HG03196 (cell line): ENCODE measurements at regions not wholly inside any gene's neighbourhood (a gene's known extent, or its start where the extent isn't known, plus 50 kb on each side); places are given as distances from the start of the nearest gene placed in this dataset.
"Not testable (repeated sequence)": the region's sequence is repeated elsewhere in the genome, so short reads cannot be mapped to it uniquely, and the experiment has no call there.

Source experiments
- ATAC-seq: cut with Tn5 transposase; IDR thresholded peaks from one replicate; pipeline ENCODE4 v1.9.1; 2021; ENCODE audit not compliant: unreplicated experiment

DNA sequence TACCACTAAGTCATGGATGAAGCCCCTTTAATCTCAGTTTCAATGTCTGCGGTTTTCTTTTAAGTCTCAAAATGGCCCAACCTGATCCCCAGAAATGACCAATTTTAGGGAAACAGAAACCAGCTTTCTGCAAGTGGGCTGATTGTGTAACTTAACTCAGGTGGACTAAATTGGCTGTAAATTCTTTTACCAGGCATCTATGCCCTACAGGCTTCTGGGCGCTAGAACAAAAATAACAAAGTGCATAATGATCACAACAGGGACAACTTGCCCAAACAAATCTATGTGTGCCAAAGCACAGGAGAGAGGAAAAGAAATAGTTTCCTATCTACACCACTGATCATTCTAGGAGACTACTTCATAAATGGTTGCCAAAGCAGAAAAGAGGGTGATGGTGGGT lies 112.3 kb upstream of the SETBP1 start:
- ATAC-seq, result no peak

GRCh38 chr18:44568986-44569385 lies 111.7 kb upstream of the SETBP1 start:
- no peak for ATAC-seq

- ATAC-seq, result no peak
Observed at GRCh38 chr18:44569391-44570055, 111.2 kb upstream of the SETBP1 start.

DNA sequence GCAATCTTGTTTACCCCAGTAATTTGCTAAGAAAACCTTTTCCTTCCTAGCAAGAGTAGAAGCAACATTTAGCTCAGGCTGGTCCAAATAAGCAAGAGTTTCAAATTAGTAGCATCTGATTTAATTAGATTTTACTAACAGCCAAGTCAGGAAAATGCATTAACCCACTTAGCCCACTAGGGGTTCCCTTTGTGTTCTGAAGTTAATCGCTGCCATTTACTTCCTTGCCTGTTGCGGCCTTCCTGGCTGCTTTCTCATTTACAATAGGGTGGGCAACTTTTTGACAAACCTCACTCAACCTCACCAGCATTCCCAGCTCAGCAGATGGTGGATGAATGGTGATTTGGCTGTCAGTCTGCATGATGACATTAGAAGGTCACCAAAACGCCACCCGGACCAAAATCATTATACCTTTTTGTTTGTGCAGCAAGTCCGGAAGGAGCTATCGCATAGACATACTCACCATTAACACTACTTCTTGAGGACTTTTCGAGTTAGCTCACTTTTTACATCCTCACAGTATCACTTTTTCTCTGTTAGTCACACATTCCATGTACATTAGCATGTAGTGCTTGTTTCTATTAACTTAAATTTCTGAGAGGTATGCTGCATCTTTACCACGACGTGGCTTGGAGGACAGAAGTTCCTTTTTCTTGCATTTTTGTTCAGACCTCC lies 101.5 kb upstream of the SETBP1 start:
- no peak for ATAC-seq

DNA sequence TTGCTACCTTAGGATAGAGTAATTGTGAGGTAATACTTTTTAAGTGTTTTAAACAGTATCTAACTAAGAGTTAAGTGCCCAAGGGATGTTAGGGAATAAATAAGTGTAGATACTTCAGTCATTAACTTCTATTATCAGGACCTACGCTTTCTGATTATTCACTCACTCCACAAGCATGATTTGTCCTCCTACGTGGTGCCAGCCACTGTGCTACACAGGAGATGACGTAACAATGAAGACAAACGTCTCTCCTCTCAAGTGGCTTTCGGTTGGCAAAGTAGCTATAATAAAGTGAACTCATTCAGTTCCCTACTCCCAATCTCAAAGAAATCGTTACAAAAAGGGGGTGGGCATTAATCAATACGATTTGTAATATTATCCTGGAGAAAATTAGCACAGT lies 100.9 kb upstream of the SETBP1 start:
- no peak for ATAC-seq

DNA sequence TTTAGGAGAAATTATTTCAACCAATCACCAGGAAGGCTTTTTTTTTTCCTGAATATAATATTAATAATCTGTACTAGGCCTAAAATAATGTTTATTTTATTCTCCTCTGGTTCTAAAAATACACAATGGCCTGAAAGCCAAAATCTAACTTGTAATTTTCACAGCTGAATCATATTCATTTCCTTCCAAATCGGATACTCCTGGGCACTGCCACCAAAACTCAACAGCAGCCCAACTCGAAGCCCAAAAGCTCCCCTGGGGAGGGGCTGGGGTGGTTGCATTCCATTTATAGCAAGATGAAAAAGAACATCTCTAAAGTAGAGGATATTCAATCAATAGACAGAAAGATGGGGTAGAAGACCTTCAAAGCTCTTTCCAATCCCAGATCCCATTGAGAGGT lies 100.5 kb upstream of the SETBP1 start:
- ATAC-seq, result no peak

DNA sequence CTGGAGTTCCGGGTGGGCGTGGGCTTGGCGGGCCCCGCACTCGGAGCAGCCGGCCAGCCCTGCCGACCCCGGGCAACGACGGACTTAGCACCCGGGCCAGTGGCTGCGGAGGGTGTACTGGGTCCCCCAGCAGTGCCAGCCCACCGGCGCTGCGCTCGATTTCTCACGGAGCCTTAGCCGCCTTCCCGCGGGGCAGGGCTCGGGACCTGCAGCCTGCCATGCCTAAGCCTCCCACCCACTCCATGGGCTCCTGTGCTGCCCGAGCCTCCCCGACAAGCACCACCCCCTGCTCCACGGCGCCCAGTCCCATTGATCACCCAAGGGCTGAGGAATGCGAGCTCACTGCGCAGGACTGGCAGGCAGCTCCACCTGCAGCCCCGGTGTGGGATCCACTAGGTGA lies 99.9 kb upstream of the SETBP1 start:
- not testable (repeated sequence) for ATAC-seq

- ATAC-seq, result no peak
Observed at GRCh38 chr18:44582456-44582855, 98.2 kb upstream of the SETBP1 start.

DNA sequence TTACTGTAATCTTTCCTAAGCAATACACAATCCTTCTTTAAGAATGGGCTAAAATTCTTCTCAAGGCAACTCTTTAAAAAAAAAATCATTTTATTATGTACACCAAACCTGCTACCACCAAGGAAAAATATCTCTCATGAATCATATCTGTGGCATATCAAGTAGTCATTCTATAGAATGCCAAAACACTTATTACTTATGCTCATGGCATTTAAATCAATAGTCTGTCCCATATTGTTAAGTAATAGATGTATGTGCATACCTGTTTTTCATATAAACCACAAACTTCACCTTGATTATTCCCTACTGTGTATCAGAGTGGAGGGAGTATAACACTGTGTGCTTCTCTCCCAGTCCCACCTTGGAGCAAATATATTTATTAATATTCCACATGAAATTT lies 95.8 kb upstream of the SETBP1 start:
- ATAC-seq, result no peak

DNA sequence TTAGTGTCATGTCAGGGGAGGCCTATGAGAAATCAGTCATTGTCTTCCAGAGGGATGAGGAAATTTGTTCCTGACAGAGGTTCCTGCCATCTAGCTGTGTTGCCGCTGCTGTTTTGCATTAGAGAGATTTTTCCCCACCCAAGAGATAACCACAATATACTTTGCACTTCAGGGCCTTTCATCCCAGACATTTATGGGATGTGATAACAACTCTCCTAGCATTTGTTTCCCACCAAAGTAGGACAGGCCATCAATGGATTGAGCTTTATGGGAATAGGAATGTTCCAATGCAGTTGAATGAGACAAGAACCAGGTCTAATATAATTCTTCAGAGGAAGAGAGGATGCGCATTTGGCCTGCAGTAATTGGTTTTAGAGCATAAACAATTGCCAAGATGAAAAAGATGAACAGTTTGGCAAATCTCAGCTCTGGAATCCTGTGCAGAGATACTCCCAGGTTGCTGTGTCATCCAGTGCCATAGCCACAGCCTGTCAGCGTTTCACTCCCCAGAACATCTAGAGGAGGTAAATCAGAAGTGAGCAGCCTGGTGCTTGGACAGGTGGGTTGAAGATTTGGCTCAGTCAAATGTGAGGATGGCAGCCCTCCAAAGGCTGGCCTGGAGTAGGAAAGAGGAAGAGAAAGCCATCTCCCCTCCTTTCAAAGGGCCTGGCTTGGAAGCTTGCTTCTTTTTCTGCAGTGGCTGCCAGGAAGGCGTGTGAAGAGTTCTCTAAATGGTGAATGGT lies 93.7 kb upstream of the SETBP1 start:
- no peak for ATAC-seq

GRCh38 chr18:44588508-44588907 lies 92.2 kb upstream of the SETBP1 start:
- ATAC-seq, result no peak

DNA sequence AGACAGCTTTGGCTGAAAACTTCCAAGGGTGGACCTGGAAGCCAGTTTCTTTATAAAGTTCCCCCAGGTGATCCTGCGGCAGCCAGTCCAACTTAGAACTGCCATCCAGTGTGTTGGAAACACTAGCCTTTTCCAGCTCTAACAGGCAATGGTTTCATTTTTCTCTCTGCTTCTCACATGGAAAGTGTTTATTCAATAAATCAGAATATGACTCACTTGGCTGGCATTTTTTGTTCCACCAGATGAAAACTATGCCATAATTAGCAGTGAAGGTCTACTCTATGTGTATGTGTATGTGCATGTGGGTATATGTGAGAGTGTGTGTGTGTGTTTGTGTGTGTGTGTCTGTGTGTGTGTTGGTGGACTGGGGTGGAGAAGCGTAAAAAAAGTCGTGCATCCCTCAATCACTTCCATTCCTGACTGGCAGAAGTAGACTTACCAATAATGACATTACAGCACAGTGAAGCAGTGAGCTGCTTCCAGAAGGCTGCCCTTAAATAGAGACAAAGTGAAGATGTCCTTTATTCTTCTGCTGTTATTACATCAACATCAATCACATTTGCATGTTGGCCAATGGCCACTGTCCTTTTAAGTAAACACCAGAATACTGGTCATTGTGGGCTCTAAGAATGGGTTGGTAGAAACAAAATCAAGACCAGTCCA lies 90.9 kb upstream of the SETBP1 start:
- no peak for ATAC-seq

DNA sequence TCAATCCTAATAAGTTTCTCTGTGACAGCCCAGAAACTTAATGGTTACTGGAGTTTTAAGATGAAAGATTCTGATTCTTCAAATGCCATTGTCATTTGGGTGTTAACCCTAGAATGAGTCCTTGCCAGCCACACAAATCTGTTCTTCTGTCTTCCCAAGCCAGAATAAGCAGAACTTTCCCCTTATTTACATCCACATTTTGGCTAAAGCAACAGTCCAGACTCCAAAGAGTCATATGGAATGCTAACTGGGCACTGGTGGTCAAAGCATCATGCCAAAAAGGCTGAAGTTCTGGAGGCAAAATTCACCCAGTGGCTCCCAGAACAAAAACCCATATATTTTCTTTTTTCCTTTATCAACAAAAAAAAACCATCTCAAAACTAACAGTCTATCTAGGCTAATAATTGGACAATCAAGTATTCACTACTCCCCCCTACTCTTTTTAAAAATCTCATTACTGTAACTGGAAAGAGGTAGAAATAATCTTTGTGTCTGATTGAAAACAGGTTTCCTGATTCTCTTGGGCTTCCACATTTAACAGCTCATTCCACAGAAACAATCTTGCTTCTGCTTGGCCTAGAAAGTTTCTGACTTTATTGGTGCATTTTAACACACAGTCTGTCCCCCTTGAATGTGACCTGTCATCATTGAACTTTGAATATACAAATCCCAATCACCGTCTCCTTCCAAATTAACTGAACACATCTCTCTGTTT lies 89.6 kb upstream of the SETBP1 start:
- ATAC-seq, result no peak

GRCh38 chr18:44592639-44593038 lies 88.0 kb upstream of the SETBP1 start:
- ATAC-seq, result no peak

DNA sequence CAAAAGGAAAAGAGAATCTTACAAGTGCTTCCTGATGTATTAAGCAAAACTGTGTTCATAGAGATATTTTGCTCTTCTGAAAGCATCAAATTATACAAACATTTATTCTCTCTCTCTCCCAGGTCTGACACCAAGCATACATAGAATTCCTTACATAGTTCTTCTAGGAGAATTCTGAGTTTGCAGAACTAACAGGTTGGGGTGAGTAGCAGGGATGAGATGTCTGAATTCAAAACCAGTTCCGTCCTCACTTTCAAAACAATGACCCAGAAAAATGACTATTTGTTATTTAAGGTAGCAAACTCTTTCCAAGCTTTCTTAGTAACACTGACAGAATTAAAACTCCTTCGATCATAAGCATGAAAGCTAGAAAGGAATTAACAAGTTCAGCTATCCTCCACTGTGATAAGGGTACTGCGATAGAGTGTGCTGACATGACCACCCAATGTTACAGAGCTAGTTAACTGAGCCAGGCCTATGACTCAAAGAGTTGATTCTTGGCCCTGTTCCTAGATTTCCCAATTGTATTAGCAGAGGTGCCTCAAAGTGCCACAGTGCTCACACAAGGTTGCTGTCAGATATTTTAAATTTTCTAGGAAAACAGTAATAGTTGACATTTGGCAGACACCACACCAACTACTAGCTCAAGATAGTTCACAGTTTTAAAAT lies 85.8 kb upstream of the SETBP1 start:
- ATAC-seq, result no peak

DNA sequence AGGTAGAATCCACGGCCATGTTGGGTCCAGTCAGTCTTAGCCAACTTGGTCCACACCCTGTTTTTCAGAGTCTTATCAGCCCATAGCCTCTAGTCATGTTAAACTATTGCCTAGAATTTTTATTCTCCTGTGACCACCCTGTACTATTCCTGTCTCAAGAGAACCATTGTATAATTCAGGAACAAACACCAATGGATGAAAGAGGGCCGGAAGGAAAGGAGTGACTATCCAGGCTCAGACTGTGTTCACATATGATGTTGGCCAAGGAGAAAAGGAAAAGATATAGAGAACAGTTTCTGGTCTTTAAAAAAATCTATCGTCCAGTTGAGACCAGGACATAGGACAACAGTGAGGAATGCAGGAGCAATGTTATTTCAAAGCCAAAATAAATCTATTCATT lies 82.9 kb upstream of the SETBP1 start:
- ATAC-seq, result no peak

- ATAC-seq, result no peak
Observed at GRCh38 chr18:44598514-44598913, 82.2 kb upstream of the SETBP1 start.

DNA sequence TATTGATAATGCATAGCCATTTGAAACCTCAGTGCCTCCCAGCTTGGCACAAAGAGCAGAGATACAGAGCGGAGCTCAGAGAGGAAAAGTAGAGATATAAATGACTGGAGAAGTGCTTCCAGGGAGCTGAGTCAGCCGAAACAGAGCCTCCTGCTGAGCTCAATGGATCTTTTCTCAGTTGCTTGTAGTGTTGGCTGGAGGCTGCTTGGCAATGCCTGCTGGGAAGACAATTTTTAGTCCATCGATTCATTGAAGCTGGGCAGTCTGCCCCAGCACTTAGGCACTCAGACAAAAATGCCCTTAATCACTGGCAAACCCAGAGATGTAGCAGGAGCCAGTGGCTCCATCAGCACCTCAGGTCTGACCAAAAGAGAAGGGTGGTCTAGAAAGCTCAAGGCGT lies 81.3 kb upstream of the SETBP1 start:
- ATAC-seq, result no peak

DNA sequence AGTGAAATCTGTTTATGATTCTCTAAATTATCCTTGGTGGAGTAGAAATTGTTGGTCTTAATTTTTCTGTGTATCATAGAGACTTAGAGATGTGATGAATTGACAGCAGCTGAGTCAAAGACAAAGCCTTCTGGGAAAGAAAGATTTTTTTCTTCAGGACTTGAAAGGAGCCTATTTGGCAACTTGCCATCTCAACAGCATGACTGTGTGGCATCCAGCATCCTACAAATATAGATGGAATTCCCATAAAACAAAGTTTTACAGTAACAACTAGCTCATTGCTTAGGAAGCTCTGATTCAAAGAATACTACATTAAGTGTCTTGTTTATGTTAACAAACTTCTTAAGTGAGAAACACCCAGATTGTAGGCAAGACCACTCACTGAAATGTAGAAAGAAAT lies 79.2 kb upstream of the SETBP1 start:
- no peak for ATAC-seq

GRCh38 chr18:44602380-44602779 lies 78.3 kb upstream of the SETBP1 start:
- ATAC-seq, result no peak

DNA sequence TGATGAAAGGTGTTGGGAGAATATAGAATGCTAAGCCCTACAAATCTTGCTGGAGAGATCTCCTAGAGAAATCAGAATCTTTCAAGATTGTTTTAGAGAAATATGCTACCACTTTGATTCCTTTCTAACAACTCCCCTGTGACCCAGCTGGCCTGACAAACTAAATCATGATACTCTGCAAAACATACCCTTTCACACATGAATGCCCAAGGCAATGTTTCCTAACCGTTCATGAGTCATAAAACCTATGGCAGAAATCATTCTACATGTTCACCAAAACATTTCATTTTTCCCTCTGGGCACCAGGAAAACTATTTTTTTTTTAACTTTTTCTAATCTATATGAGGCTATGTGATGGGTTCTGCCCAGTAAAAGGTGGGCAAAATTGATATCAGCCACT lies 77.8 kb upstream of the SETBP1 start:
- no peak for ATAC-seq
